Esophagus muscularis mucosa (tissue), 4 donors: ENCODE measurements at regions not wholly inside any gene's neighbourhood (a gene's known extent, or its start where the extent isn't known, plus 50 kb on each side); places are given as distances from the start of the nearest gene placed in this dataset.

Source experiments
- DNase-seq: peaks from one replicate; pipeline ENCODE4 v3.0.0-alpha.2; 2017; ENCODE audit errors: extremely low spot score
- H3K27ac ChIP-seq, 4 donors: fragments of 200-600 bp; sonication (generic); replicated peaks in 1 of 4; 1 replicate in 3 of 4; 2 replicates in 1 of 4; pipeline ENCODE4 v1.5.1; 2016 to 2019; ENCODE audit warnings: mild to moderate bottlenecking in 1 of 4
- H3K27me3 ChIP-seq, 4 donors: fragments of 200-600 bp; sonication (generic); one replicate each; pipeline versions ENCODE4 v1.5.1 to v1.6.0; 2016 to 2019
- H3K36me3 ChIP-seq, 4 donors: fragments of 200-600 bp; sonication (generic); one replicate each; pipeline ENCODE4 v1.5.1; 2016 to 2019
- H3K4me1 ChIP-seq, 4 donors: fragments of 200-600 bp; sonication (generic); one replicate each; pipeline ENCODE4 v1.5.1; 2016 to 2019
- H3K4me3 ChIP-seq, 4 donors: fragments of 200-600 bp; sonication (generic); 1 replicate in 2 of 4; 2 replicates in 2 of 4; pipeline ENCODE4 v1.5.1; 2016 to 2019; ENCODE audit warnings: mild to moderate bottlenecking in 4 of 4, moderate library complexity in 1 of 4
- H3K9me3 ChIP-seq, 4 donors: fragments of 200-600 bp; sonication (generic); 1 replicate in 3 of 4; 2 replicates in 1 of 4; pipeline ENCODE4 v1.5.1; 2016 to 2019
- EP300 ChIP-seq: sonication (generic); formaldehyde crosslinking; IDR thresholded peaks from one replicate; pipeline ENCODE4 v1.6.1; 2017; ENCODE audit warnings: antibody characterized with exemption
- POLR2A ChIP-seq: fragments of 450-650 bp; IDR thresholded peaks from one replicate; pipeline ENCODE4 v1.6.1; 2017; ENCODE audit warnings: antibody characterized with exemption, moderate library complexity, mild to moderate bottlenecking, low read depth
- POLR2AphosphoS5 ChIP-seq, 2 donors: sonication (generic); formaldehyde crosslinking; IDR thresholded peaks; one replicate each; pipeline ENCODE4 v1.6.1; 2017; ENCODE audit warnings: antibody characterized with exemption in 2 of 2
- WGBS: methylation state at CpG from one replicate; pipeline ENCODE4 v1.1.5; 2018; 5-methylcytosine and 5-hydroxymethylcytosine counted together
- intact Hi-C: fragments of 100-400 bp; cut with DNase I; formaldehyde crosslinking; loops from one replicate; pipeline ENCODE4 v1.15.1; 2023
- TF ChIP-seq, protein P1 (sequence below), 3 experiments: fragments of 200-600 bp in 2 of 3; fragments of 450-650 bp in 1 of 3; sonication (generic) in 2 of 3; IDR thresholded peaks; one replicate each; pipeline ENCODE4 v1.5.1; 2017 to 2019; ENCODE audit warnings: antibody characterized with exemption in 3 of 3, mild to moderate bottlenecking in 2 of 3, moderate library complexity in 1 of 3

DNA sequence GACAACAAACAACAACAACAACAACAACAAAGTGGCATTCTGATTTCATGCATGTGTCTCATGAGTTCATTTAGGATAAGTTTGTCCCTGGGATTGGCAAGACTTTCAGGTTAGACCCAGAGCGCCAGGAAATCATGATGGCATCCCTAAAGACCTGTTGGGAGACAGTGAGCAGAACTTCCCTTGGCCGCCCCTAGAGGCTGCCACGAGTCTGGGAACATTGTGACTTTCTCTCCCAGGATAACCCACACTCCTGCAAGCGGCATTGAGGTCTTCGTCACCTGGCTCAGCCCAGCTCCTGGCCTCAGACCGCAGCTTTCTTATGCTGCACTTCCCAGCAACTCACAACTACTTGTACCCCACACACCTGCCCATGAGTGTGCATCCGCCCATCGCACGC lies 80.5 kb upstream of the RNF32 start:
- 76% methylated on average over 9 of the region's 9 CpGs for WGBS
- no peak for DNase-seq
- TF ChIP-seq EP300: no peak
- no peak for TF ChIP-seq POLR2AphosphoS5 (IDR thresholded peaks at IDR 0.05)
- TF ChIP-seq POLR2A: no peak
- TF ChIP-seq, protein P1, sequence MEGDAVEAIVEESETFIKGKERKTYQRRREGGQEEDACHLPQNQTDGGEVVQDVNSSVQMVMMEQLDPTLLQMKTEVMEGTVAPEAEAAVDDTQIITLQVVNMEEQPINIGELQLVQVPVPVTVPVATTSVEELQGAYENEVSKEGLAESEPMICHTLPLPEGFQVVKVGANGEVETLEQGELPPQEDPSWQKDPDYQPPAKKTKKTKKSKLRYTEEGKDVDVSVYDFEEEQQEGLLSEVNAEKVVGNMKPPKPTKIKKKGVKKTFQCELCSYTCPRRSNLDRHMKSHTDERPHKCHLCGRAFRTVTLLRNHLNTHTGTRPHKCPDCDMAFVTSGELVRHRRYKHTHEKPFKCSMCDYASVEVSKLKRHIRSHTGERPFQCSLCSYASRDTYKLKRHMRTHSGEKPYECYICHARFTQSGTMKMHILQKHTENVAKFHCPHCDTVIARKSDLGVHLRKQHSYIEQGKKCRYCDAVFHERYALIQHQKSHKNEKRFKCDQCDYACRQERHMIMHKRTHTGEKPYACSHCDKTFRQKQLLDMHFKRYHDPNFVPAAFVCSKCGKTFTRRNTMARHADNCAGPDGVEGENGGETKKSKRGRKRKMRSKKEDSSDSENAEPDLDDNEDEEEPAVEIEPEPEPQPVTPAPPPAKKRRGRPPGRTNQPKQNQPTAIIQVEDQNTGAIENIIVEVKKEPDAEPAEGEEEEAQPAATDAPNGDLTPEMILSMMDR (IDR thresholded peaks at IDR 0.05): no peak
- Histone ChIP-seq H3K4me1 (no peaks in the 10 kb centered on the region), H3K4me3 (no peak overlapping the region), H3K27me3 (no peaks in the 10 kb centered on the region), H3K36me3 (no peaks in the 10 kb centered on the region), H3K27ac (no peak overlapping the region), H3K9me3 (no peaks in the 10 kb centered on the region)
- intact Hi-C loops: no loop called here

DNA sequence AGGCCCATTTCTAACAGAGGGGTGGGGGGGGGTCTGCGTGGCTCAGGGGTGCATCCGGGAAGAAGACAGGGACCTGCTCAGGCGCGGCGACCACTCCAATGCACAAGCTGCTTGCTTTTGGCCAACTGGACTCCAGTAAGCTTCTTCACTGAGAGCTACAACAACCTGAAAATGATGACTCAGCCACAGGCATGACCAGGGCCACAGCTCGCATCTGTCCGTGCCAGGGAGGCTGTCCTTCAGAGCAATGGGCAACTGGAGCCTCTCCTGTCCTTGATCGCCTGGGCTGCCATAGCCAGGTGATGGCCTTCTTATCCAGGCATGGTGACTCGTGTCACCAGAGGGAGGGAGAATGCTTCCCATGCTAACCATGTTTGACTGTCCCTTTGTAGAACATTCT lies 81.6 kb upstream of the RNF32 start:
- Histone ChIP-seq H3K9me3 (no peaks in the 10 kb centered on the region), H3K4me3 (no peak overlapping the region), H3K27me3 (no peaks in the 10 kb centered on the region), H3K36me3 (no peaks in the 10 kb centered on the region), H3K27ac (no peak overlapping the region), H3K4me1 (no peaks in the 10 kb centered on the region)
- 95% methylated on average over 7 of the region's 9 CpGs for WGBS
- TF ChIP-seq, protein P1 (IDR thresholded peaks at IDR 0.05): no peak
- TF ChIP-seq EP300 (no peak), POLR2A (no peak), POLR2AphosphoS5 (IDR thresholded peaks at IDR 0.05) (no peak)
- DNase-seq: no peak
- intact Hi-C loops: no loop called here

DNA sequence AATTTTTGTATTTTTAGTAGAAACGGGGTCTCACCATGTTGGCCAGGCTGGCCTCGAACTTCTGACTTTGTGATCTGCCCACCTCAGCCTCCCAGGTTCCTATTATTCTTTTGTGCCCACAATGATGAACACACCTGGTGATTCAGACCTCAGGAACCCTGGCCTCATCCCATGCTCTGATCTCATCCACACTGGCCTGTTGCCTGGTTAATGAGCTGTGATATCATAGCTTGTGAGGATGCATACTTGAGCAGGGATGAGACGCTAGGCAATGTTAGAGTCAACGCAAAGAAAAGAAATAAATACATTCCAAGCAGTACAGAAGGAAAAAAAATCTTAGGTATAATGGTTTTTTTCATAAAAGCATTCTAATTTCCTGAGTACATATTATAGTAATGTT lies 82.4 kb upstream of the RNF32 start:
- intact Hi-C loops: no loop called here
- DNase-seq: no peak

DNA sequence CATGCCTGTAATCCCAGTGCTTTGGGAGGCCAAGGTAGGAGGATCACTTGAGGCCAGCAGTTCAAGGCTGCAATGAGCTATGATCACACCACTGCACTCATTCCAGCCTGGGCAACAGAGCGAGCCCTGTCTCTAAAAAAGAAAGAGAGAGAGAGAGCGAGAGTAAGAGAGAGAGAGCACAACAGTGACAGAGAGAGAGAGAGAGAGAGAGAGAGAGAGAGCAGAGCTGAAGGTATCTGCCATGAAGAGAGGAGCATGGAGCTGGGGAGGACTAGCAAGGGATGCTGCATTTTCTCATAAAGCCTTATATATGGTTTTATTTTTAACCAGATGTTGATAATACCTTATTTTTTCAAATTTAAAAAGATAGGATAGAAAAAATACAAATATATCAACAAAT lies 84.5 kb upstream of the RNF32 start:
- Histone ChIP-seq H3K4me3 (no peak overlapping the region), H3K9me3 (no peaks in the 10 kb centered on the region), H3K4me1 (no peaks in the 10 kb centered on the region), H3K27ac (no peak overlapping the region), H3K36me3 (no peaks in the 10 kb centered on the region), H3K27me3 (no peaks in the 10 kb centered on the region)
- intact Hi-C loops: no loop called here
- TF ChIP-seq, protein P1 (IDR thresholded peaks at IDR 0.05): no peak
- TF ChIP-seq POLR2AphosphoS5 (IDR thresholded peaks at IDR 0.05) (no peak), POLR2A (no peak), EP300 (no peak)
- DNase-seq: no peak
- WGBS: 89% methylated on average over 2 of the region's 2 CpGs

More for the DNA sequence above, 82.4 kb upstream of the RNF32 start:
- Histone ChIP-seq H3K27ac (no peak overlapping the region), H3K4me3 (no peak overlapping the region), H3K36me3 (no peaks in the 10 kb centered on the region), H3K27me3 (no peaks in the 10 kb centered on the region), H3K9me3 (no peaks in the 10 kb centered on the region), H3K4me1 (no peaks in the 10 kb centered on the region)
- 69% methylated on average over 4 of the region's 4 CpGs for WGBS
- TF ChIP-seq EP300 (no peak), POLR2AphosphoS5 (IDR thresholded peaks at IDR 0.05) (no peak), POLR2A (no peak)
- TF ChIP-seq, protein P1 (IDR thresholded peaks at IDR 0.05): no peak

DNA sequence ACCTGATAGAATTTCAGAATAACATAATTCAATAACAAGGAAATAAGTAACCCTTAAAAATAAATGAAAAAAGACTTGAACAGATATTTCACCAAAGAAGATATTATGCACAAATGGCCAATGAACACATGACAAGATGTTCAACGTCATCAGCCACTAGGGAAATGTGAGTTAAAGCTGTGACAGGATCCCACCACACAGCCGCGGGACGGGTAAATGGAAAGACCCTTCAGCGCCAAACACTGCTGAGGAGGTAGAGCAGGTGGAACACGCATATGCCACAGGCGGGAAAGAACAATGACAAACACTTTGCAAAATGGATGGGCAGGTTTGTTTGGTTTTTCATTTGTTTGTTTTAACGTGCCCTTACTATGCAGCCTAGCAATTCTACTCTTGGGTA lies 86.1 kb upstream of the RNF32 start:
- H3K36me3 ChIP-seq: no peaks in the 10 kb centered on the region
- WGBS: 49% methylated on average over 8 of the region's 8 CpGs
- no peak for DNase-seq

More for the DNA sequence above, 86.1 kb upstream of the RNF32 start:
- Histone ChIP-seq H3K27ac (no peak overlapping the region), H3K9me3 (peaks cover 0 to 6% (median 0%) of the 10 kb centered on the region in 4 donors), H3K4me3 (no peak overlapping the region), H3K4me1 (no peaks in the 10 kb centered on the region), H3K27me3 (no peaks in the 10 kb centered on the region)
- intact Hi-C loops: no loop called here
- TF ChIP-seq EP300: no peak
- TF ChIP-seq, protein P1 (IDR thresholded peaks at IDR 0.05): no peak
- no peak for TF ChIP-seq POLR2AphosphoS5 (IDR thresholded peaks at IDR 0.05)
- no peak for TF ChIP-seq POLR2A
